ENCODE measurements at regions not wholly inside any gene's neighbourhood (a gene's known extent, or its start where the extent isn't known, plus 50 kb on each side); places are given as distances from the start of the nearest gene placed in this dataset.

DNA sequence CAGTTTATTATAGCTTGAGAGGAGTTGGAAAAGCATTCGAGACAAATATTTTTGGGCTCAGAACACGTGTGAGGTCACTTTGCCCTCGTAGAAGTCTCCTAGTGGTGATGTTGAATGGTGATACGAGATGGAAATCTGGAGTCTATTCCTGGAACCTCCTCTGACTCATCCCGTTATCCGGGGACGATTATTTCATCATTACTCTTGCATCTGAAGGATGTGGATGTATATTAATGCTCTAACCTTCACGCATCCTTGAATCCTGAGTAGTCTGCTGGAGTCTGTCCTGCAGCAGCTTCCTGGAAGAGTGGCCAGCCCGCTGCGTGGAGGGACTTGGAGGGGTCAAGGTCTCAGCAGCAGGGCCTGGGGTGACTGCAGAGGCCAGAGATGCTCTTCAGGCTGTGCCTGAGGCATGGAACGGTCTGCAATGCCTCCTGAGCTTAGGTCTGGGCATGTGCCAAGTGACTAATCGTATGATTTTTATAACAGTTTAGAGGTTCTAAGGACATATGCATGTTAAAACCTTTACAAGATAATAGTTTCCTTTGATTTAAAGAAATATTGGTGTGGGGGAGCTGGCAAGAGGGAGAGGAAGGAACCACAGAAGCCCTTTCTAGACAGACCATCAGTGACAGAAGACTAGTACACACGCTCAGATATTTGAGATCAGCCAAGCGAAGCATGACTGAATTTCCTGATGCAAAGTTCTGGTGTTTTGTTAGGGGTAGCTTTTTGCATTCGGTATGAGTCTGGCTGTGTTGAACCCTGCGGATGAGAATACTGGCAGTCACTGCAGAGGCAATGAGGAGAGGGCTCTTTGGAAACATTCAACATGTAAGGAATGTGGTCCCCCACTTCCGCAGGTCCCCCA, 400.2 kb downstream of the QKI start:
- Histone ChIP-seq H3K27ac (ENCODE audit: extremely low read length, insufficient read depth, low read length) (no peak overlapping the region), H3K9ac (ENCODE audit: insufficient read depth, low read depth, low read length) (no peak overlapping the region), H3K4me1 (ENCODE audit: insufficient read depth, low read length) (no peaks in the 10 kb centered on the region), H3K4me2 (ENCODE audit: low read depth, low read length) (no peak overlapping the region), H3K79me2 (ENCODE audit: insufficient read depth, low read length) (no peaks in the 10 kb centered on the region), H3K27me3 (ENCODE audit: control insufficient read depth in 1 of 2, insufficient read depth in 2 of 2, low read length in 2 of 2) (0 out of 5 replicates have a peak, but pooled peaks cover 0 to 1% of the 10 kb centered on the region in 2 experiments), H2AFZ (ENCODE audit: low read length) (no peak overlapping the region), H3K9me3 (ENCODE audit: low read length) (no peaks in the 10 kb centered on the region), H3K36me3 (replicated peaks in 1 of 2; ENCODE audit: control insufficient read depth in 1 of 2, insufficient read depth in 2 of 2, low read length in 2 of 2) (no peaks in the 10 kb centered on the region), H4K20me1 (ENCODE audit: insufficient read depth, low read length) (no peaks in the 10 kb centered on the region), H3K4me3 (replicated peaks in 1 of 3; ENCODE audit: insufficient read depth in 1 of 3, low read depth in 2 of 3, low read length in 3 of 3) (no peak overlapping the region)
- ChIA-PET CTCF (ENCODE audit: low intra/inter-chr PET ratio, low total read pairs) (no interaction called here), POLR2A (no interaction called here)
- BruUV-seq (replicated peaks): no TSS peak
- in situ Hi-C loops (cut with HindIII; ENCODE audit: extremely low pct_ligation_motif_present, low pct_unique_long_range_greater_than_20kb) (no loop called here), intact Hi-C loops (cut with micrococcal nuclease; ENCODE audit: unreplicated experiment) (no loop called here)
- FAIRE-seq: no peak
- no peak for ATAC-seq
- WGBS (ENCODE audit: low lambda C conversion rate): 30% methylated on average over 17 of the region's 17 CpGs
- TF ChIP-seq ZBTB7A (CRISPR knock-in tag; IDR thresholded peaks at IDR 0.05) (no peak), CBX5 (CRISPR knock-in tag; IDR thresholded peaks at IDR 0.05; ENCODE audit: borderline replicate concordance) (no peak), ZKSCAN5 (CRISPR knock-in tag; IDR thresholded peaks at IDR 0.05) (no peak), SYNCRIP (IDR thresholded peaks at IDR 0.05; ENCODE audit: insufficient read depth, low read depth, low read length) (no peak), ZNF12 (CRISPR knock-in tag; IDR thresholded peaks at IDR 0.05) (no peak), ZNF251 (CRISPR knock-in tag; IDR thresholded peaks at IDR 0.05) (no peak), FOSL2 (CRISPR knock-in tag; IDR thresholded peaks at IDR 0.05) (no peak), TEAD3 (CRISPR knock-in tag; optimal IDR thresholded peaks at IDR 0.05; ENCODE audit: borderline replicate concordance) (no peak), ZNF557 (CRISPR knock-in tag; IDR thresholded peaks at IDR 0.05) (no peak), TGIF2 (CRISPR knock-in tag; IDR thresholded peaks at IDR 0.05) (no peak), ZNF3 (CRISPR knock-in tag; IDR thresholded peaks at IDR 0.05) (no peak), ZNF343 (CRISPR knock-in tag; IDR thresholded peaks at IDR 0.05) (no peak)
- TF ChIP-seq, protein P1, sequence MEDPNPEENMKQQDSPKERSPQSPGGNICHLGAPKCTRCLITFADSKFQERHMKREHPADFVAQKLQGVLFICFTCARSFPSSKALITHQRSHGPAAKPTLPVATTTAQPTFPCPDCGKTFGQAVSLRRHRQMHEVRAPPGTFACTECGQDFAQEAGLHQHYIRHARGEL (CRISPR knock-in tag; IDR thresholded peaks at IDR 0.05): no peak
- no peak for DNase-seq (ENCODE audit: low spot score)

Measured in HepG2 (cell line).